K562 (cell line): ENCODE measurements at regions not wholly inside any gene's neighbourhood (a gene's known extent, or its start where the extent isn't known, plus 50 kb on each side); places are given as distances from the start of the nearest gene placed in this dataset.

ENCODE experiments used
- ATAC-seq: fragments of 200-7000 bp; cut with Tn5 transposase; 3 replicates; pipeline ENCODE4 v1.9.1; 2020; ENCODE audit warnings: moderate library complexity
- BruUV-seq: library from RNA; stranded (reverse); fragments of 400-500 nt; replicated peaks from 2 replicates; lab custom pipeline; 2021; lab: Mats Ljungman, UMichigan
- CTCF ChIA-PET: fragments of 300-600 bp; formaldehyde crosslinking; extraction: SDS; loops from one replicate; lab custom pipeline; 2021; ENCODE audit warnings: low intra/inter-chr PET ratio; lab: Yijun Ruan, JAX
- POLR2A ChIA-PET: fragments of 300-600, 350-650 bp; sonication (Branson Sonifier 250); formaldehyde crosslinking; extraction: SDS; loops from one replicate; lab custom pipeline; 2021; ENCODE audit warnings: antibody characterized with exemption, inconsistent platforms; lab: Yijun Ruan, JAX
- DNase-seq, 4 experiments: peaks; one replicate each; pipeline versions ENCODE4 v3.0.0 to v3.0.0-alpha.2; 2011 to 2018; ENCODE audit warnings: low spot score in 3 of 4, mixed read lengths in 3 of 4; ENCODE audit errors: extremely low read depth in 1 of 4
- FAIRE-seq: peaks from 2 replicates; lab custom pipeline; 2011; peaks lifted over from hg19 to GRCh38; lab: Jason Lieb, UNC
- H2AFZ ChIP-seq: 2 replicates; pipeline ENCODE4 v1.6.0; 2011; ENCODE audit warnings: low read depth, low read length, control low read depth, inconsistent platforms
- H3K27ac ChIP-seq: fragments of 200-600 bp; 3 replicates; pipeline ENCODE4 v1.8.0; 2011; ENCODE audit warnings: low read depth, mild to moderate bottlenecking, control low read depth, inconsistent platforms, low read length, moderate library complexity, mixed read lengths; ENCODE audit errors: extremely low read depth
- H3K27me3 ChIP-seq, 2 experiments: fragments of 300-600 bp in 1 of 2; 2 replicates in 1 of 2; 3 replicates in 1 of 2; pipeline versions ENCODE4 v1.6.0 to v1.8.0; 2011; ENCODE audit warnings: inconsistent platforms in 2 of 2, low read length in 2 of 2, mild to moderate bottlenecking in 1 of 2, mixed read lengths in 1 of 2, moderate library complexity in 1 of 2; ENCODE audit not compliant: control insufficient read depth in 2 of 2, insufficient read depth in 2 of 2
- H3K36me3 ChIP-seq: fragments of 300-600 bp; 3 replicates; pipeline ENCODE4 v1.8.0; 2011; ENCODE audit warnings: mild to moderate bottlenecking, low read length, inconsistent platforms; ENCODE audit not compliant: control insufficient read depth, insufficient read depth
- H3K4me1 ChIP-seq, 2 experiments: fragments of 200-600 bp in 1 of 2; replicated peaks in 1 of 2; 2 replicates in 1 of 2; 3 replicates in 1 of 2; pipeline versions ENCODE4 v1.5.1 to v1.8.0; 2011; ENCODE audit warnings: inconsistent platforms in 2 of 2, low read length in 2 of 2, mild to moderate bottlenecking in 1 of 2, mixed read lengths in 1 of 2, moderate library complexity in 1 of 2; ENCODE audit not compliant: control insufficient read depth in 2 of 2, insufficient read depth in 2 of 2
- H3K4me2 ChIP-seq: 2 replicates; pipeline ENCODE4 v1.6.1; 2011; ENCODE audit warnings: low read length, control low read depth, inconsistent platforms, mixed read lengths; ENCODE audit not compliant: insufficient read depth
- H3K4me3 ChIP-seq: fragments of 200-600 bp; sonication (generic), shearing (Covaris generic); 2 replicates; pipeline ENCODE4 v1.5.1; 2016; ENCODE audit warnings: control low read depth, inconsistent platforms
- H3K79me2 ChIP-seq: fragments of 200-600 bp; 3 replicates; pipeline ENCODE4 v1.8.0; 2011; ENCODE audit warnings: low read length, inconsistent platforms; ENCODE audit not compliant: control insufficient read depth, insufficient read depth
- H3K9ac ChIP-seq, 2 experiments: 2 replicates each; pipeline versions ENCODE4 v1.6.0 to v1.6.1; 2011; ENCODE audit warnings: low read depth in 2 of 2, low read length in 2 of 2, control low read depth in 1 of 2, inconsistent platforms in 1 of 2, mild to moderate bottlenecking in 1 of 2, mixed read lengths in 1 of 2; ENCODE audit not compliant: insufficient read depth in 1 of 2
- H3K9me1 ChIP-seq: one replicate; pipeline ENCODE4 v1.6.0; 2011; ENCODE audit warnings: inconsistent platforms, mild to moderate bottlenecking, low read length, moderate library complexity; ENCODE audit not compliant: control insufficient read depth, insufficient read depth
- H3K9me3 ChIP-seq: replicated peaks from 2 replicates; pipeline ENCODE4 v1.5.1; 2011; ENCODE audit warnings: low read depth, low read length, inconsistent platforms; ENCODE audit not compliant: control insufficient read depth, insufficient read depth
- H4K20me1 ChIP-seq: replicated peaks from 2 replicates; pipeline ENCODE4 v1.6.1; 2011; ENCODE audit warnings: low read length, inconsistent platforms, mixed read lengths; ENCODE audit not compliant: control insufficient read depth, insufficient read depth
- CREB1 ChIP-seq, 2 experiments: sonication (generic) in 1 of 2; formaldehyde crosslinking in 1 of 2; IDR thresholded peaks; 2 replicates each; pipeline versions ENCODE4 v1.6.1 to v1.8.0; 2012 to 2022; ENCODE audit warnings: inconsistent platforms in 1 of 2, mild to moderate bottlenecking in 1 of 2, missing genetic modification reagents in 1 of 2, moderate library complexity in 1 of 2
- DIDO1 ChIP-seq: fragments of 450-650 bp; IDR thresholded peaks from 2 replicates; pipeline ENCODE4 v1.6.1; 2016; ENCODE audit warnings: low read depth, missing biosample characterization, missing genetic modification characterization
- HDAC6 ChIP-seq: IDR thresholded peaks from 2 replicates; pipeline ENCODE4 v1.6.1; 2012; ENCODE audit warnings: low read depth, mild to moderate bottlenecking, control low read depth, inconsistent platforms, low read length, moderate library complexity
- LARP7 ChIP-seq: fragments of 450-650 bp; IDR thresholded peaks from 2 replicates; pipeline ENCODE4 v1.6.1; 2016
- NBN ChIP-seq: fragments of 450-650 bp; IDR thresholded peaks from 2 replicates; pipeline ENCODE4 v1.6.1; 2016; ENCODE audit warnings: low read depth, mild to moderate bottlenecking
- PTRF ChIP-seq: fragments of 450-650 bp; IDR thresholded peaks from 2 replicates; pipeline ENCODE4 v1.6.1; 2016; ENCODE audit warnings: mild to moderate bottlenecking, missing genetic modification characterization, missing compliant biosample characterization
- RAD21 ChIP-seq, 2 experiments: fragments of 250-450 bp in 1 of 2; fragments of 450-650 bp in 1 of 2; sonication (Bioruptor Pico) in 1 of 2; formaldehyde crosslinking in 1 of 2; IDR thresholded peaks in 1 of 2; conservative IDR thresholded peaks in 1 of 2; 2 replicates each; pipeline versions ENCODE4 v1.4.0 to v1.8.0; 2020 to 2022; ENCODE audit warnings: mild to moderate bottlenecking in 2 of 2, moderate library complexity in 1 of 2
- RAD51 ChIP-seq: fragments of 450-650 bp; IDR thresholded peaks from 2 replicates; pipeline ENCODE4 v1.7.1; 2016; ENCODE audit warnings: low read depth, mild to moderate bottlenecking, borderline replicate concordance
- ZNF232 ChIP-seq: sonication (generic); formaldehyde crosslinking; IDR thresholded peaks from 2 replicates; pipeline ENCODE4 v1.8.0; 2022; ENCODE audit warnings: mild to moderate bottlenecking, missing genetic modification reagents
- ZNF561 ChIP-seq: fragments of 450-650 bp; formaldehyde crosslinking; conservative IDR thresholded peaks from 2 replicates; pipeline ENCODE4 v1.4.0; 2020; ENCODE audit warnings: mild to moderate bottlenecking, moderate library complexity
- in situ Hi-C: fragments of 300-500 bp; cut with MboI; formaldehyde crosslinking; loops from 4 replicates; pipeline ENCODE4 v1.15.0; 2018; ENCODE audit warnings: inconsistent platforms, mixed read lengths
- intact Hi-C: fragments of 100-400 bp; cut with micrococcal nuclease; formaldehyde crosslinking; loops from 2 replicates; pipeline ENCODE4 v1.14.2; 2022
- TF ChIP-seq, protein P1 (sequence below): sonication (generic); formaldehyde crosslinking; IDR thresholded peaks from 2 replicates; pipeline ENCODE4 v1.9.0; 2022; ENCODE audit warnings: mild to moderate bottlenecking, missing genetic modification reagents
- TF ChIP-seq, protein P2 (sequence below): IDR thresholded peaks from 2 replicates; pipeline ENCODE4 v1.6.1; 2016; ENCODE audit warnings: missing genetic modification characterization, missing compliant biosample characterization

DNA sequence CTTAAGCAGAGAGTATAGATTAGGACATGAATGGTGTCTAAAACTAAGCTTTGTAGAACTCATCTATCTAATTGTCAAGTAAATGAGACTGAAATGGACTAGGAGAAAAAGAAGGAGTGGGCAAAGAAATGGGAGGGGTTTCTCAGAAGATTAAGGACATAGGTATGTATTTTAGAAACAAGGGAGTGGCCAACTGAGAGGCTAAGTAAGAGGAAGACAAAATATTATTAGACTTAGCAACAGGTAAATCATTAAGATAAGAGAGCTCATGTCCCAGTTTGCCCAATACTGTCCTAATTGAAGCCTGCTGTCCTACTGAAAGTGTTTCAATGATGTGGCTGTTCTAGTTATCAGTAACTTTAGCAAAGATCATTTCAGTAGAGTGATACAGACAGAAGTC is 171.4 kb downstream of the KITLG start:
- ATAC-seq = no peak
- Histone ChIP-seq H4K20me1 (no peaks in the 10 kb centered on the region), H3K36me3 (no peaks in the 10 kb centered on the region), H3K9me1 (no peaks in the 10 kb centered on the region), H3K9me3 (no peaks in the 10 kb centered on the region), H3K4me3 (no peak overlapping the region), H3K79me2 (no peaks in the 10 kb centered on the region), H3K9ac (no peak overlapping the region), H3K4me1 (no peaks in the 10 kb centered on the region), H3K27me3 (no peaks in the 10 kb centered on the region), H3K27ac (no peak overlapping the region), H2AFZ (no peak overlapping the region), H3K4me2 (no peak overlapping the region)
- DNase-seq = no peak
- TF ChIP-seq ZNF561 = no peak
- TF ChIP-seq CREB1 (IDR thresholded peaks at IDR 0.05) = no peak
- TF ChIP-seq CREB1 (CRISPR knock-in tag; IDR thresholded peaks at IDR 0.05) = no peak
- TF ChIP-seq, protein P1, sequence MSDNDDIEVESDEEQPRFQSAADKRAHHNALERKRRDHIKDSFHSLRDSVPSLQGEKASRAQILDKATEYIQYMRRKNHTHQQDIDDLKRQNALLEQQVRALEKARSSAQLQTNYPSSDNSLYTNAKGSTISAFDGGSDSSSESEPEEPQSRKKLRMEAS (CRISPR knock-in tag) = no peak
- no peak for TF ChIP-seq DIDO1
- no peak for TF ChIP-seq HDAC6
- TF ChIP-seq, protein P2, sequence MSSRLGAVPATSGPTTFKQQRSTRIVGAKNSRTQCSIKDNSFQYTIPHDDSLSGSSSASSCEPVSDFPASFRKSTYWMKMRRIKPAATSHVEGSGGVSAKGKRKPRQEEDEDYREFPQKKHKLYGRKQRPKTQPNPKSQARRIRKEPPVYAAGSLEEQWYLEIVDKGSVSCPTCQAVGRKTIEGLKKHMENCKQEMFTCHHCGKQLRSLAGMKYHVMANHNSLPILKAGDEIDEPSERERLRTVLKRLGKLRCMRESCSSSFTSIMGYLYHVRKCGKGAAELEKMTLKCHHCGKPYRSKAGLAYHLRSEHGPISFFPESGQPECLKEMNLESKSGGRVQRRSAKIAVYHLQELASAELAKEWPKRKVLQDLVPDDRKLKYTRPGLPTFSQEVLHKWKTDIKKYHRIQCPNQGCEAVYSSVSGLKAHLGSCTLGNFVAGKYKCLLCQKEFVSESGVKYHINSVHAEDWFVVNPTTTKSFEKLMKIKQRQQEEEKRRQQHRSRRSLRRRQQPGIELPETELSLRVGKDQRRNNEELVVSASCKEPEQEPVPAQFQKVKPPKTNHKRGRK (tag) = no peak
- no peak for TF ChIP-seq ZNF232 (CRISPR knock-in tag)
- TF ChIP-seq NBN = no peak
- no peak for TF ChIP-seq RAD21 (CRISPR knock-in tag; conservative IDR thresholded peaks at IDR 0.05 in 1 of 2, IDR thresholded peaks at IDR 0.05 in 1 of 2)
- TF ChIP-seq PTRF (tag) = no peak
- TF ChIP-seq LARP7 = no peak
- no peak for TF ChIP-seq RAD51
- POLR2A ChIA-PET = interaction anchor here (1.3 kb wide), 1 partner anchor 13 kb away, joined by 3 read pairs; no protein-coding TSS in a partner anchor
- no peak for FAIRE-seq
- no TSS peak for BruUV-seq
- intact Hi-C loops (no loop called here), in situ Hi-C loops (no loop called here)
- CTCF ChIA-PET = no interaction called here
